HT-29 (cell line): ENCODE measurements at regions not wholly inside any gene's neighbourhood (a gene's known extent, or its start where the extent isn't known, plus 50 kb on each side); places are given as distances from the start of the nearest gene placed in this dataset.
"Not testable (repeated sequence)": the region's sequence is repeated elsewhere in the genome, so short reads cannot be mapped to it uniquely, and the experiment has no call there.

Experiments
- DNase-seq: peaks from one replicate; pipeline ENCODE4 v3.0.0-alpha.2; 2015; ENCODE audit warnings: low spot score

GRCh38 chr9:97773091-97773490 is 76.0 kb upstream of the XPA start:
- no peak for DNase-seq

GRCh38 chr9:97773723-97774122 is 76.6 kb upstream of the XPA start:
- DNase-seq, result no peak

- no peak for DNase-seq
Measured at GRCh38 chr9:97774673-97775072, 77.5 kb upstream of the XPA start.

GRCh38 chr9:97778740-97779139 is 74.3 kb upstream of the FOXE1 start:
- not testable (repeated sequence) for DNase-seq

GRCh38 chr9:97779608-97780007 is 73.4 kb upstream of the FOXE1 start:
- DNase-seq, result no peak

- no peak for DNase-seq
Measured at GRCh38 chr9:97781902-97782301, 71.1 kb upstream of the FOXE1 start.

GRCh38 chr9:97786341-97786740 is 66.7 kb upstream of the FOXE1 start:
- peak; percentile 6 for DNase-seq

- DNase-seq, result no peak
Measured at GRCh38 chr9:97787551-97787950, 65.5 kb upstream of the FOXE1 start.

- peak; percentile 9 for DNase-seq
Measured at GRCh38 chr9:97788763-97789663, 64.0 kb upstream of the FOXE1 start.

GRCh38 chr9:97790542-97790941 is 62.5 kb upstream of the FOXE1 start:
- no peak for DNase-seq

GRCh38 chr9:97791542-97791941 is 61.5 kb upstream of the FOXE1 start:
- no peak for DNase-seq

- no peak for DNase-seq
Measured at GRCh38 chr9:97793067-97793466, 60.0 kb upstream of the FOXE1 start.

- DNase-seq, result no peak
Measured at GRCh38 chr9:97794666-97795065, 58.4 kb upstream of the FOXE1 start.

GRCh38 chr9:97796176-97796575 is 56.9 kb upstream of the FOXE1 start:
- not testable (repeated sequence) for DNase-seq

- no peak for DNase-seq
Measured at GRCh38 chr9:97801180-97801579, 51.8 kb upstream of the FOXE1 start.

GRCh38 chr9:97802276-97802675 is 50.8 kb upstream of the FOXE1 start:
- peak; percentile 54 for DNase-seq

GRCh38 chr9:97803167-97804058 is 49.6 kb upstream of the FOXE1 start:
- peak; percentile 78 for DNase-seq
